Left cardiac atrium (tissue), 4 donors: ENCODE measurements at regions not wholly inside any gene's neighbourhood (a gene's known extent, or its start where the extent isn't known, plus 50 kb on each side); places are given as distances from the start of the nearest gene placed in this dataset.

Experiments used
- ATAC-seq, 2 donors: fragments of 200-7000 bp; cut with Tn5 transposase; one replicate each; pipeline ENCODE4 v1.9.1; 2020; ENCODE audit warnings: mild to moderate bottlenecking in 2 of 2, moderate library complexity in 2 of 2
- DNase-seq: peaks from one replicate; pipeline ENCODE4 v3.0.0-alpha.2; 2020
- intact Hi-C, 2 donors: fragments of 100-400 bp; cut with DNase I; formaldehyde crosslinking; loops; one replicate each; pipeline versions ENCODE4 v1.14.1 to v1.15.1; 2022 to 2023
- donor health status: DM: no; HTN: yes; CAD: no.
- donor health status: DM: no; HTN: yes; CAD: no; lungs with severe emphysema.
- donor health status: DM: yes; HTN: yes; CAD: no.
- donor health status: Dilated cardiomyopathy.

- DNase-seq (no peak), ATAC-seq (no peak)
- intact Hi-C loops: no loop called here
These were observed 742.9 kb upstream of the RAB6C start for GRCh38 chr2:129236601-129237000.

- DNase-seq: no peak
- ATAC-seq: no peak
- intact Hi-C loops: no loop called here
These were observed 741.3 kb upstream of the RAB6C start for GRCh38 chr2:129237966-129238725.

- intact Hi-C loops: no loop called here
- DNase-seq (no peak), ATAC-seq (no peak)
These were observed 740.3 kb upstream of the RAB6C start for GRCh38 chr2:129239141-129239540.

GRCh38 chr2:129240061-129240460 is 739.4 kb upstream of the RAB6C start:
- no peak for DNase-seq
- ATAC-seq: no peak
- intact Hi-C loops: no loop called here

GRCh38 chr2:129242269-129242668 is 737.2 kb upstream of the RAB6C start:
- intact Hi-C loops: no loop called here
- no peak for DNase-seq
- no peak for ATAC-seq

GRCh38 chr2:129247751-129248150 is 731.7 kb upstream of the RAB6C start:
- DNase-seq (no peak), ATAC-seq (no peak)
- intact Hi-C loops: no loop called here

GRCh38 chr2:129248198-129248597 is 731.3 kb upstream of the RAB6C start:
- DNase-seq (no peak), ATAC-seq (no peak)
- intact Hi-C loops: no loop called here

GRCh38 chr2:129252781-129253460 is 726.5 kb upstream of the RAB6C start:
- ATAC-seq: no peak
- intact Hi-C loops: loop anchor here (5.0 to 10.0 kb wide), 2 partner anchors 149 to 518 kb away; no protein-coding TSS in a partner anchor

GRCh38 chr2:129253461-129253812 is 726.0 kb upstream of the RAB6C start:
- DNase-seq (peak; percentile 27), ATAC-seq (peak in 1 of 2 donors; percentile 71)
- intact Hi-C loops: loop anchor here (5.0 to 10.0 kb wide), 2 partner anchors 149 to 519 kb away; no protein-coding TSS in a partner anchor

More at GRCh38 chr2:129252781-129253460, 726.5 kb upstream of the RAB6C start:
- DNase-seq: no peak

- intact Hi-C loops: loop anchor here (5.0 to 10.0 kb wide), 2 partner anchors 148 to 520 kb away; no protein-coding TSS in a partner anchor
- no peak for ATAC-seq
- DNase-seq: no peak
These were observed 724.7 kb upstream of the RAB6C start for GRCh38 chr2:129254718-129255117.

GRCh38 chr2:129255610-129256313 is 723.7 kb upstream of the RAB6C start:
- DNase-seq: no peak
- no peak for ATAC-seq
- intact Hi-C loops: loop anchor here in 1 of 2 donors (10.0 kb wide), 1 partner anchor 521 kb away; no protein-coding TSS in a partner anchor

GRCh38 chr2:129256642-129257041 is 722.8 kb upstream of the RAB6C start:
- intact Hi-C loops: loop anchor here in 1 of 2 donors (10.0 kb wide), 1 partner anchor 522 kb away; no protein-coding TSS in a partner anchor
- DNase-seq (no peak), ATAC-seq (no peak)

- no peak for ATAC-seq
- DNase-seq: no peak
- intact Hi-C loops: no loop called here
These were observed 716.5 kb upstream of the RAB6C start for GRCh38 chr2:129262934-129263333.

- no peak for ATAC-seq
- DNase-seq: no peak
- intact Hi-C loops: no loop called here
These were observed 715.5 kb upstream of the RAB6C start for GRCh38 chr2:129263939-129264338.

- ATAC-seq: no peak
- intact Hi-C loops: no loop called here
- DNase-seq: no peak
These were observed 711.9 kb upstream of the RAB6C start for GRCh38 chr2:129267559-129267958.

- no peak for DNase-seq
- no peak for ATAC-seq
- intact Hi-C loops: no loop called here
These were observed 706.0 kb upstream of the RAB6C start for GRCh38 chr2:129273266-129274037.

GRCh38 chr2:129274038-129274415 is 705.4 kb upstream of the RAB6C start:
- DNase-seq: no peak
- no peak for ATAC-seq
- intact Hi-C loops: no loop called here

- DNase-seq: no peak
- no peak for ATAC-seq
- intact Hi-C loops: no loop called here
These were observed 704.5 kb upstream of the RAB6C start for GRCh38 chr2:129274918-129275317.

GRCh38 chr2:129275706-129276105 is 703.8 kb upstream of the RAB6C start:
- ATAC-seq (no peak), DNase-seq (no peak)
- intact Hi-C loops: no loop called here
